ENCODE measurements at regions not wholly inside any gene's neighbourhood (a gene's known extent, or its start where the extent isn't known, plus 50 kb on each side); places are given as distances from the start of the nearest gene placed in this dataset.
"Not testable (repeated sequence)": the region's sequence is repeated elsewhere in the genome, so short reads cannot be mapped to it uniquely, and the experiment has no call there.

GRCh38 chr15:84152381-84152979 is 83.1 kb upstream of the GOLGA6L4 start:
- DNase-seq (ENCODE audit: low spot score), result not testable (repeated sequence)

- DNase-seq (ENCODE audit: low spot score), result not testable (repeated sequence)
Measured at GRCh38 chr15:84153655-84154140, 81.9 kb upstream of the GOLGA6L4 start.

GRCh38 chr15:84154314-84154713 is 81.3 kb upstream of the GOLGA6L4 start:
- DNase-seq (ENCODE audit: low spot score), result not testable (repeated sequence)

- not testable (repeated sequence) for DNase-seq (ENCODE audit: low spot score)
Measured at GRCh38 chr15:84154787-84155186, 80.8 kb upstream of the GOLGA6L4 start.

GRCh38 chr15:84155792-84156587 is 79.6 kb upstream of the GOLGA6L4 start:
- DNase-seq (ENCODE audit: low spot score), result not testable (repeated sequence)

- not testable (repeated sequence) for DNase-seq (ENCODE audit: low spot score)
Measured at GRCh38 chr15:84156588-84156840, 79.1 kb upstream of the GOLGA6L4 start.

GRCh38 chr15:84157056-84157632 is 78.4 kb upstream of the GOLGA6L4 start:
- DNase-seq (ENCODE audit: low spot score), result not testable (repeated sequence)

- DNase-seq (ENCODE audit: low spot score), result not testable (repeated sequence)
Measured at GRCh38 chr15:84157857-84158256, 77.7 kb upstream of the GOLGA6L4 start.

- DNase-seq (ENCODE audit: low spot score), result not testable (repeated sequence)
Measured at GRCh38 chr15:84159346-84160269, 76.0 kb upstream of the GOLGA6L4 start.

GRCh38 chr15:84164423-84165292 is 70.9 kb upstream of the GOLGA6L4 start:
- not testable (repeated sequence) for DNase-seq (ENCODE audit: low spot score)

GRCh38 chr15:84170029-84170428 is 65.5 kb upstream of the GOLGA6L4 start:
- DNase-seq (ENCODE audit: low spot score), result not testable (repeated sequence)

- not testable (repeated sequence) for DNase-seq (ENCODE audit: low spot score)
Measured at GRCh38 chr15:84173231-84173610, 62.4 kb upstream of the GOLGA6L4 start.
